ENCODE measurements at regions not wholly inside any gene's neighbourhood (a gene's known extent, or its start where the extent isn't known, plus 50 kb on each side); places are given as distances from the start of the nearest gene placed in this dataset.
A peak's percentile ranks its signal among the peaks of the same experiment; 100 is the strongest.
"Not testable (repeated sequence)": the region's sequence is repeated elsewhere in the genome, so short reads cannot be mapped to it uniquely, and the experiment has no call there.

- DNase-seq (no peak), ATAC-seq (no peak)
- intact Hi-C loops (cut with micrococcal nuclease), result no loop called here
These were observed 52.1 kb downstream of the PWWP3B start for GRCh38 chrX:106220177-106220576.

- ATAC-seq (no peak), DNase-seq (no peak)
- intact Hi-C loops (cut with micrococcal nuclease), result no loop called here
These were observed 75.3 kb downstream of the PWWP3B start for GRCh38 chrX:106243376-106243775.

- DNase-seq (no peak), ATAC-seq (no peak)
- intact Hi-C loops (cut with micrococcal nuclease), result no loop called here
These were observed 78.4 kb downstream of the PWWP3B start for GRCh38 chrX:106246511-106246910.

- ATAC-seq (no peak), DNase-seq (no peak)
- intact Hi-C loops (cut with micrococcal nuclease), result no loop called here
These were observed 79.1 kb downstream of the PWWP3B start for GRCh38 chrX:106247162-106247561.

- DNase-seq (no peak), ATAC-seq (no peak)
- intact Hi-C loops (cut with micrococcal nuclease), result no loop called here
These were observed 81.7 kb downstream of the PWWP3B start for GRCh38 chrX:106249706-106250379.

GRCh38 chrX:106263817-106264216, 95.7 kb downstream of the PWWP3B start:
- ATAC-seq, result no peak
- intact Hi-C loops (cut with micrococcal nuclease), result no loop called here

GRCh38 chrX:106273947-106274587, 106.0 kb downstream of the PWWP3B start:
- intact Hi-C loops (cut with micrococcal nuclease); DNase-seq; ATAC-seq: not testable (repeated sequence)

More at GRCh38 chrX:106263817-106264216, 95.7 kb downstream of the PWWP3B start:
- DNase-seq, result no peak

GRCh38 chrX:106275172-106275571, 107.1 kb downstream of the PWWP3B start:
- ATAC-seq; intact Hi-C loops (cut with micrococcal nuclease); DNase-seq: not testable (repeated sequence)

GRCh38 chrX:106278951-106279350, 110.8 kb downstream of the PWWP3B start:
- ATAC-seq, result no peak
- intact Hi-C loops (cut with micrococcal nuclease), result no loop called here
- no peak for DNase-seq

- no peak for ATAC-seq
- DNase-seq, result no peak
- intact Hi-C loops (cut with micrococcal nuclease), result no loop called here
These were observed 113.3 kb downstream of the PWWP3B start for GRCh38 chrX:106281383-106281782.

GRCh38 chrX:106283841-106284240, 115.7 kb downstream of the PWWP3B start:
- intact Hi-C loops (cut with micrococcal nuclease), result no loop called here
- no peak for ATAC-seq

GRCh38 chrX:106284431-106285025, 116.4 kb downstream of the PWWP3B start:
- ATAC-seq (no peak), DNase-seq (no peak)
- intact Hi-C loops (cut with micrococcal nuclease), result no loop called here

More at GRCh38 chrX:106283841-106284240, 115.7 kb downstream of the PWWP3B start:
- no peak for DNase-seq

GRCh38 chrX:106286053-106286650, 118.0 kb downstream of the PWWP3B start:
- ATAC-seq (peak; percentile 35), DNase-seq (no peak)
- intact Hi-C loops (cut with micrococcal nuclease), result no loop called here

- ATAC-seq; intact Hi-C loops (cut with micrococcal nuclease); DNase-seq: not testable (repeated sequence)
These were observed 122.7 kb downstream of the PWWP3B start for GRCh38 chrX:106290778-106291177.

- ATAC-seq; DNase-seq; intact Hi-C loops (cut with micrococcal nuclease): not testable (repeated sequence)
These were observed 123.8 kb downstream of the PWWP3B start for GRCh38 chrX:106291779-106292390.

- DNase-seq (no peak), ATAC-seq (no peak)
- intact Hi-C loops (cut with micrococcal nuclease), result no loop called here
These were observed 132.1 kb downstream of the PWWP3B start for GRCh38 chrX:106300239-106300638.

- intact Hi-C loops (cut with micrococcal nuclease), result no loop called here
- DNase-seq (no peak), ATAC-seq (no peak)
These were observed 132.6 kb downstream of the PWWP3B start for GRCh38 chrX:106300656-106301055.

- DNase-seq (no peak), ATAC-seq (no peak)
- intact Hi-C loops (cut with micrococcal nuclease), result no loop called here
These were observed 134.2 kb downstream of the PWWP3B start for GRCh38 chrX:106302304-106302703.

- no peak for ATAC-seq
These were observed 138.4 kb downstream of the PWWP3B start for GRCh38 chrX:106306391-106306947.

More at GRCh38 chrX:106306391-106306947, 138.4 kb downstream of the PWWP3B start:
- intact Hi-C loops (cut with micrococcal nuclease), result no loop called here
- DNase-seq, result no peak

Data from left ventricle myocardium superior (tissue), 1 donor.